ENCODE measurements at regions not wholly inside any gene's neighbourhood (a gene's known extent, or its start where the extent isn't known, plus 50 kb on each side); places are given as distances from the start of the nearest gene placed in this dataset.

- Histone ChIP-seq H2AFZ (ENCODE audit: low read depth, low read length) (no peak overlapping the region), H3K9me3 (replicated peaks; ENCODE audit: control insufficient read depth, insufficient read depth, low read depth, low read length) (no peaks in the 10 kb centered on the region), H3K9ac (ENCODE audit: insufficient read depth in 1 of 2, low read depth in 2 of 2, low read length in 2 of 2) (no peak overlapping the region), H3K4me2 (ENCODE audit: insufficient read depth, low read length) (no peak overlapping the region), H3K4me1 (replicated peaks in 1 of 2; ENCODE audit: control insufficient read depth in 2 of 2, insufficient read depth in 2 of 2, low read length in 2 of 2) (no peaks in the 10 kb centered on the region), H3K9me1 (ENCODE audit: control insufficient read depth, insufficient read depth, low read length) (no peaks in the 10 kb centered on the region), H3K4me3 (no peak overlapping the region), H3K27me3 (ENCODE audit: control insufficient read depth in 2 of 2, insufficient read depth in 2 of 2, low read length in 2 of 2) (no peaks in the 10 kb centered on the region), H3K79me2 (ENCODE audit: control insufficient read depth, insufficient read depth, low read length) (no peaks in the 10 kb centered on the region), H3K27ac (ENCODE audit: extremely low read depth, low read depth, low read length) (no peak overlapping the region), H4K20me1 (replicated peaks; ENCODE audit: control insufficient read depth, insufficient read depth, low read length) (no peaks in the 10 kb centered on the region), H3K36me3 (ENCODE audit: control insufficient read depth, insufficient read depth, low read length) (no peaks in the 10 kb centered on the region)
- intact Hi-C loops (cut with micrococcal nuclease): no loop called here
- FAIRE-seq (no peak), DNase-seq (ENCODE audit: extremely low read depth in 1 of 4, low spot score in 3 of 4) (no peak), ATAC-seq (no peak)
- no peak for TF ChIP-seq ARID3A (IDR thresholded peaks at IDR 0.05; ENCODE audit: borderline replicate concordance, low read depth, low read length)
- TF ChIP-seq HMG20A (CRISPR knock-in tag; conservative IDR thresholded peaks at IDR 0.05): no peak
- TF ChIP-seq CREB3 (tag; conservative IDR thresholded peaks at IDR 0.05; ENCODE audit: low read depth): no peak
- TF ChIP-seq STAG1 (CRISPR knock-in tag; IDR thresholded peaks at IDR 0.05; ENCODE audit: borderline replicate concordance): no peak
- TF ChIP-seq THAP7 (CRISPR knock-in tag; IDR thresholded peaks at IDR 0.05): no peak
- TF ChIP-seq ELK3 (CRISPR knock-in tag; IDR thresholded peaks at IDR 0.05): no peak
- no peak for TF ChIP-seq ZZZ3 (IDR thresholded peaks at IDR 0.05)
- TF ChIP-seq TAF1 (IDR thresholded peaks at IDR 0.05; ENCODE audit: control insufficient read depth, extremely low read depth, insufficient read depth, low read length, severe bottlenecking): no peak
- no peak for TF ChIP-seq MYNN (IDR thresholded peaks at IDR 0.05)
- no peak for TF ChIP-seq MYNN (CRISPR knock-in tag; IDR thresholded peaks at IDR 0.05)
- TF ChIP-seq ZNF75A (CRISPR knock-in tag; IDR thresholded peaks at IDR 0.05): no peak
- no peak for TF ChIP-seq CCAR2 (IDR thresholded peaks at IDR 0.05; ENCODE audit: low read depth, low read length)
- TF ChIP-seq RFX5 (IDR thresholded peaks at IDR 0.05; ENCODE audit: low read depth, low read length): no peak
- in situ Hi-C loops (cut with MboI): loop anchor here (10.0 kb wide), 1 partner anchor 45 kb away; no protein-coding TSS in a partner anchor
- BruUV-seq (replicated peaks): no TSS peak
- WGBS (ENCODE audit: insufficient coverage, low coverage, missing lambda C conversion rate): 0% methylated on average over 5 of the region's 17 CpGs
- POLR2A ChIA-PET: no interaction called here
- CTCF ChIA-PET (ENCODE audit: low intra/inter-chr PET ratio): no interaction called here
Measured at GRCh38 chr3:83769791-83770663, 1188.8 kb upstream of the CADM2 start.

Data from K562 (cell line).